Stimulated activated CD8-positive, alpha-beta memory T cell treated with anti-CD3 and anti-CD28 coated beads, Interleukin-15, amount 100 ng/mL, for 1 hour (primary cell): ENCODE measurements at regions not wholly inside any gene's neighbourhood (a gene's known extent, or its start where the extent isn't known, plus 50 kb on each side); places are given as distances from the start of the nearest gene placed in this dataset.
A peak's percentile ranks its signal among the peaks of the same experiment; 100 is the strongest.
"Not testable (repeated sequence)": the region's sequence is repeated elsewhere in the genome, so short reads cannot be mapped to it uniquely, and the experiment has no call there.

Source experiments
- DNase-seq: peaks from one replicate; pipeline ENCODE4 v3.0.0-alpha.2; 2020; ENCODE audit warnings: low read depth

- no peak for DNase-seq
These were observed 189.5 kb downstream of the ERCC6L2 start for GRCh38 chr9:96064826-96065481.

GRCh38 chr9:96062854-96063253 lies 187.4 kb downstream of the ERCC6L2 start:
- DNase-seq, result no peak

GRCh38 chr9:96062031-96062430 lies 186.5 kb downstream of the ERCC6L2 start:
- no peak for DNase-seq

DNA sequence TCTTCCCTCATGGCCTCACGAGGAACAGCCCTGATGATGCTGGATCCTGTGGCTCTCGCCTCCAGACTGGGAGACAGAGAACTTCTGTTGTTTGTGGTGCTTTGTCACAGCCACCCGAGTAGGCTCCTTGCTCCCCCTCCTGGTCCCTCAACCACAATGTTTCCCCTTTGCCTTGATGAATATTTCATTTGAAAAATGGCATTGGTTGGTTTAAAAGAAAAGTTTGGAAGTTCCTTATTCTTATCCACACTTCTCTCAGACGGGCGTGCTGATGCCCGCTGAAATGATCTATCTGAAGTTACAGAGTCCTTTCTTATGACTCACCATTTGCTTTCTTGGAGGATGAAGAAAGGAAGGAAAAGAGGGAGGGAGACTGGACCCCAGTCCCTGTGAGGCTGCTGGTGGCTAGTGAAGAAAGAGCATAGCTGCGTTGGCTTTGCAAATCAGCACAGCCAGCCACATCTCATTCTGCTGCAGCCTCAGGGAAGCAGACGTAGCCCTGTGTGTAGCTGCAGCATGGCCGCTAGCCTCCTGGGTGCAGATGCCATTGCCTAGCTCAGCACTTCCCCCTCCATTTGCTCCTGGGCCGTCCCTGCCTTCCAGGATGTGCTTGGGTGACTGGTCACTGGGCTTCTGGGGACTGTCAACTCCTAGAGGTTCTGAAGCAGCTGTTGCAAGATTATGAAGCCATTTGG lies 185.9 kb downstream of the ERCC6L2 start:
- peak; percentile 30 for DNase-seq

GRCh38 chr9:96058218-96058617 lies 182.7 kb downstream of the ERCC6L2 start:
- no peak for DNase-seq

GRCh38 chr9:96057155-96057554 lies 181.7 kb downstream of the ERCC6L2 start:
- no peak for DNase-seq

DNA sequence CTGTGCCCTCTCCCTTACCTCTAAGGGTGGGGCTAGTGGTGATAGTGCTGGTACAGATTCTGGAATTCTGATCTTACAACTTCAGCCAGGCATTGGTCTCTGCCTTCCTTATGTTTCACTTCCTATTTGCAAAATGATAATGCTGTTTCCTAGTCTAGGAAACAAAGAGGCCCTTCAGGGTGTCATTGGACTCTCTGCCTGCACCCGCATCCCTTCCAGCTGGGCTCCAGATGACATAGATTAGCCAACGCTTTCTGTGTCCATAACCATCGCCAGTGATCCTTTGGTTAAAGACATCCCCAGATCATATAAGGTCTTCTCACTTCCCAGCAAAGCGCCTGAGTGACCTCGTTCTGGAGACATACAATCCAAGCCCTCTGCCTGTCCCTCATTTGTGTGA lies 180.7 kb downstream of the ERCC6L2 start:
- DNase-seq, result no peak

DNA sequence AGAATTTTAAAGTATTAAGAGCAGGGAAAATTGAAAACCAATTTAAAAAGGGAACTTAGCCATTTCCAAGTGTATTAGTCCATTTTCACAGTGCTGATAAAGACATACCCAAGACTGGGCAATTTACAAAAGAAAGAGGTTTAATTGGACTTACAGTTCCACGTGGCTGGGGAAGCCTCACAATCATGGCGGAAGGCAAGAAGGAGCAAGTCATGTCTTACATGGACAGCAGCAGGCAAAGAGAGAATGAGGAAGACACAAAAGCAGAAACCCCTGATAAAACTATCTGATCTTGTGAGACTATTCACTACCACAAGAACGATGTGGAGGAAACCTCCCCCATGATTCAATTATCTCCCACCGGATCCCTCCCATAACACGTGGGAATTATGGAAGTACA lies 178.8 kb downstream of the ERCC6L2 start:
- not testable (repeated sequence) for DNase-seq

- DNase-seq, result no peak
These were observed 177.2 kb downstream of the ERCC6L2 start for GRCh38 chr9:96052686-96053085.

GRCh38 chr9:96051423-96051822 lies 175.9 kb downstream of the ERCC6L2 start:
- DNase-seq, result no peak

GRCh38 chr9:96050861-96051155 lies 175.3 kb downstream of the ERCC6L2 start:
- no peak for DNase-seq

DNA sequence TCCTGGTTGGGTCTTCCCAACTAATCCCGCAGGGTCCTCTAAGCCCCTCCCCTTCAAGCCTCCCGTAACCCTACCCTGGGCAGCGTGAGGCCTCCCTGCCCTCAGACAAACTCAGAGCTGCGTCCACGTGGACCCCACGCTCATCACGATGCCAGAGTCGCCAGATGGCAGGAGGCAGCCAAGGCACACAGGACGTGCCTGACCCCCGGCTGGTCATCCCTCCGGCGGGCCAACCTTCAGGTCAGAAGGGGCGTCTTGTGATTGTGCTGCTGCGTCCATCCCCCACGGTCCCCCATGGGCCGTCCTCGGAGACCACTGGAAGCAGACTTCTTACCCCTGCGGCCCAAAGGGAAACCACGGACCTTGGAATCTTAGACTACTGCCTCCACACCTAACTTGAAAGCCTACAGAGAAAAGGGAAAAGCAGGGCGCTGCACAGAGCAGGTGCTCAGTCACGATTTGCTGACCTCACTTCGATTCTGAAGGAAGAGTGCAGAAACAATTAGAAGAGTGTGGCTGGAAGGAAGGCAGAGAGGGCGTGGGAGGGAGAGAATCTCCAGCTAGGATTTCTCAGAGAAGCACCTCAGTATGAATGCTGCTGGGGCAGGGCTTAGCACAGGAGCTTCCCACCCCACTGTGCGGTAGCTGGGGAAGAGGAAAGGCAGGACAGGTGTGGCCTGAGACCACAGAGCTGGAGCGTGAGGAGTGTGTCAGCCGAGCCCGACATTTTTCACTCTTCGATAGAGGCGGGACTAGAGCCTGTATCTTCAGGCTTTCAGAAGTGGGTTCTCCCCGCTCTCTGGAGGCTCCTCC lies 174.8 kb downstream of the ERCC6L2 start:
- no peak for DNase-seq

DNA sequence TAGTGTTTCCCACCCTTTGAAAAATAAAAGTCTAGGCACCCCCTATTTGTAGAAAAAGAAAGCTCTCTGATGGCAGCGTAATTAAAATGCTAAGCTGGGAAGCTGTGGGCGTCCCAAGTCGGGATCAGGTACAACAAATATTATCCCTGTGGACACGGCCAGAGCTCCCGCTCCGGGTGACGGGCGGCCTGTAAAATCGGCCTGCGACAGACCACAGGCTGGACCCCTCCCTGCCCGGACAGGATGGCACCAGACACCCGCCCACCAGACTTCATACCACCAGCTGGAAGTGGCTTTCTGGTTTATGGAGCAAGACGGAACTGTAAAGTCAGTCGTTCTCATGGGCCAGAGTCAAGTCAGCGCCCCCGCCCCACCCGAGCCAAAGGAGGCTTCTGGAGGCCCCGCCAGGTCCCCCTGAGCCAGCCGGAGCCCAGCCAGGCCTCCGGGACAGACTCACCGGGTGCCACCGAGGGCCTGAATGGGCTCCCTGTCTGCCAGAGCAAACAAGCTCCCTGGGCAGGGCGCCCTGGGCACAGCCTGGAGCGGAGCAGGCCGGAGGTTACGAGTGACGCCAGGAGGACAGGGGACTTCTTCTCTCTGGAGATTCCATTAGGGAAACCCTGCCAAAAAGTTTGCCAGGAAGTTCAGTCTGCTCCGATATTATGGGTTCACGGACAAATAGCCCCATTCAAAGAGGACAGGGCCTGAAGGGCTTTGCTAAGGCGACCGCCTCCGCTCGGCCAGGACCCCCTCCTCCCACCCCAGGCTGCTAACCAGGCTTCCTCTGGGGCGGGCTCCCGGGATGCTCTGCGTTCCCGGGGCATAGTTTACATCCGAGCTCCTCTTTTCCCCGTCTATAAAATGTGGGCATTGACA lies 173.7 kb downstream of the ERCC6L2 start:
- no peak for DNase-seq

DNA sequence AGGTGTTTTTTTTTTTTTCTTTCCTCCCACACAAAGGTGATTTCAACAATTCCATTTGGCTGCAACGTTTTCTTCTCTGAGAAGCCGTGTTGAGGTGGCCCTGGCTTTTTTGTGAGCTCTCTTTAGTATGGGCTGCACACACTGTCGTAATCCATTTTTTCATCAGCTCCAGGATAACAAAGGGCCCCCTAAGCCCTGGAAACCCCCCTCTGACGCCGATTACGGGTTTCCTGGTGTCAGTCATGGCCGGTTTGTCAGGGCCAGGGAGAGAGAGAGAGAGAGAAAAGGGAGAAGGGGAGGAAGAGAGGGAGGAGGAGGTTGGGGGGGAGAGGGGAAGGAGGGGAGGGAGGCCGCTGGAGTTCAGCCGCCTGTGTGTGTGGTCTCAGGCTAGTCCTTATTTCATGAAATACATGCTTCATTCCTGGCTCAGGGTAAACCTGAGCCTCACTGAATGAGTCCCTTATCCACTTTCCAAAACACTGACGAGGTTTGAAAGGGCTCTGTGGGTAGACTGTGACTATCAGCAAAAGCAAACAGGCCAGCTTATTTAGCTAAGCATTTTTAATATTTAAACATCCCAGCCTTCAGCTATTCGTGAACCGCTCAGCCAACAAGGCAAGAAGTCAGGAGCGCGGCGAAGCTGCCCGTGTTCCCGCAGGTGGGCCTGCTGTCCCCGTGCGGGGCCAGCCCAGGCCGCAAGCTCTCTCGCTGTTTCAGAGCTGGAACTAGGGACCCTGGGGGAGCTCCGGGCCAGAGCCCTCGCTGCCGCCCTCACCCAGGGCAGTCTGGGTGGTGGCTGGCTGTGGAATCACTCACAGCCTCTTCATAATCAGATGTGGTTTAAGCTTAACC lies 172.8 kb downstream of the ERCC6L2 start:
- DNase-seq, result no peak

- no peak for DNase-seq
These were observed 172.2 kb downstream of the ERCC6L2 start for GRCh38 chr9:96047741-96048103.

DNA sequence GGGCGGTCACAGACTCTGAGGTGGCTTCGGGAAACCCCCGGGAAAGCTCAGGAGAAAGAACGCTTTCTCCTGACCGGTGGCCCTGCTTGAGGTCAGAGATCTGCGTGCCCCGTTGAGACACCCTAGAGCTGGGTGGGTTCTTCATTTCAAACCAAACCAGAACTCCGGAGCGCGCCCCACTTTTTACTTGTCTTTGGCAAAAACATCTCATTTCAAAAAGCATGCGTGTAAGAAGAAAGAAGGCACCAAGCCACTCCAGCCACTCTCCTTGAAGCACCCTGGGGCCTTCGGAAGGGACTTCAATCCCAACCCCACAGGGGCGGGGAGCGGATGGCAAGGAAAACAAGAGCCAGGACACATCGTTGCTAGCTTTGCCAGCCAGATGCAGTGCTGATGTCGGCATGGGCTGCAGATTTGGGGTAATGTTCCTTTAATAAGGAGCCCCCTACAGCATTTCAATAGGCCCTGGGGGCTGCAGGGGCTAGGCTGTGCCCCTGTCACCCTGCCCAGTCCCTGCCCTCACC lies 171.7 kb downstream of the ERCC6L2 start:
- DNase-seq, result no peak

- DNase-seq, result no peak
These were observed 170.3 kb downstream of the ERCC6L2 start for GRCh38 chr9:96045811-96046210.

DNA sequence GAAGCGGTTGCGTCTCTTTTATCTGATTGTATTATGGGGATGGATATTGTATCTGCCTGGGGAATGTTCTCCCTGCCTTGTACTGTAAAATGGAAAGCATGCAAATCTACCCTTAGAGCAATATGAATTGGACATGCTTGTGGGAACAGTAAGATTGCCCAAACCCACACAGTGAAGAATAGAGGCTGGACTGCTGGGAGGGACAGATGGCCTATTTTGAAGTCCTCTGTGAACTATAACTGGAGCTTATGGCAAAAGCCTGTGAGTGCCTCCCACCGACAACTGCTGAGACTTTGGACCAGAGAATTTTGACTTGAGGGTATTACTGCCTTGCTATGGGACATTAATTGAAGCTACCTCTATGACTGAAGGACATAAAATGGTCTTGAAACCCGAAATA lies 168.9 kb downstream of the ERCC6L2 start:
- DNase-seq, result no peak

DNA sequence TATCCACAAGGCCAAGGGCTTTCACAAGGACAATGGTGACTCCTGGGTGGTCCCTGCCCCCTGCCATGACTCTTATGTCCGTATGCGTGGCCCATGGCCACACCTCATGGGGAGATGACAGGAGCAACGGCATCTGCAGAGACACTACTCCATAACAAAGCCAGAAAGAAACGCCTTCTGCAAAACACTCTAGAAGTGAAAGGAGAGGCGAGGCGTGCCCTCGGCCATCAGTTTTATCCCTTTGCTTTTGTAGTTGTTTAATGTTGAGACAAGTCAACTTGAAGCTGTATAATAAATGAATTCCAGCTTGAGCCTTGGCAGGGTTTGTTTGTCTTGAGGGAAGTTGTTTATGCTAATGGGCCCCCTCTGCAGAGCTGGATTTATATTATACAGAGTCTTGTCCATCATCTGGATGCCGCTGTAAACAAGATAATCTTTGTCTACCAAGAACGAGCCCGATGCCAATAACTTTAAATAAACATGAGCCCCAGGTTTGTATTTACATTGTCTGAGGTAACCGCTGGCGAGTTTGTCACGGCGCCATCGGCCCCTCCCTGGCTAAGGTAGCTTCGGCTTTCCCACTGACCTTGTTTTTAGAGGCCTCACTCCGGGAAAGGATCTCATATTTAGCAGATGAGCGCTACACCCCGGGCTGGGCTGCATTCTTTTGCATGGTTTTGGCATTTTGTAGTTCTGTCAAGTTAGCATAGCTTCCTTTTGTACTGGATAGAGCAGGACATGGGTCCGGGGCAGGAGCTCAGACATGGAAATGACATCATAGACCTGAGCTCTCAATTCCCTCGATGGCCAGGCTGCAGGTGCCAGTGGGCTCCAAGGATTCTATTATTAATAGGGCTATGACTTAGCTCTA lies 165.3 kb downstream of the ERCC6L2 start:
- no peak for DNase-seq

GRCh38 chr9:96038914-96039313 lies 163.4 kb downstream of the ERCC6L2 start:
- DNase-seq, result no peak
